IMR-90 (cell line): ENCODE measurements at regions not wholly inside any gene's neighbourhood (a gene's known extent, or its start where the extent isn't known, plus 50 kb on each side); places are given as distances from the start of the nearest gene placed in this dataset.

ENCODE experiments used
- ATAC-seq: fragments of 200-7000 bp; cut with Tn5 transposase; 2 replicates; pipeline ENCODE4 v1.9.1; 2020; ENCODE audit warnings: low read depth, mild to moderate bottlenecking, moderate library complexity
- BruUV-seq: library from RNA; stranded (reverse); fragments of 400-500 nt; replicated peaks from 2 replicates; lab custom pipeline; 2021; lab: Mats Ljungman, UMichigan
- CTCF ChIA-PET: fragments of 300-600 bp; formaldehyde crosslinking; extraction: SDS; loops from one replicate; lab custom pipeline; 2021; ENCODE audit warnings: antibody characterized with exemption; lab: Yijun Ruan, JAX
- POLR2A ChIA-PET: fragments of 300-600 bp; sonication (Branson Sonifier 250); formaldehyde crosslinking; loops from one replicate; lab custom pipeline; 2022; ENCODE audit warnings: antibody characterized with exemption; ENCODE audit not compliant: unreplicated experiment; lab: Charles Lee
- DNase-seq: peaks from one replicate; pipeline ENCODE4 v3.0.0; 2013
- H2AFZ ChIP-seq: replicated peaks from 2 replicates; pipeline ENCODE3; 2013; ENCODE audit warnings: low read length, mild to moderate bottlenecking; ENCODE audit not compliant: poor library complexity
- H2AK5ac ChIP-seq: 2 replicates; pipeline ENCODE4 v1.6.1; 2013; ENCODE audit warnings: low read depth, low read length, inconsistent platforms
- H2AK9ac ChIP-seq: replicated peaks from 2 replicates; pipeline ENCODE3; 2013; ENCODE audit warnings: mild to moderate bottlenecking, low read depth, low read length, moderate library complexity; ENCODE audit not compliant: poor library complexity
- H2BK120ac ChIP-seq: 2 replicates; pipeline ENCODE4 v1.6.1; 2013; ENCODE audit warnings: low read depth, low read length, inconsistent platforms
- H2BK15ac ChIP-seq: 3 replicates; pipeline ENCODE4 v1.6.1; 2013; ENCODE audit warnings: low read depth, low read length, inconsistent platforms
- H2BK20ac ChIP-seq: 2 replicates; pipeline ENCODE4 v1.6.1; 2013; ENCODE audit warnings: low read depth, mild to moderate bottlenecking, inconsistent platforms, low read length, moderate library complexity
- H2BK5ac ChIP-seq: 2 replicates; pipeline ENCODE4 v1.6.1; 2013; ENCODE audit warnings: mild to moderate bottlenecking, low read depth, low read length, inconsistent platforms; ENCODE audit not compliant: poor library complexity, severe bottlenecking
- H3K14ac ChIP-seq: replicated peaks from 2 replicates; pipeline ENCODE4 v1.6.1; 2013; ENCODE audit warnings: low read depth, low read length, inconsistent platforms
- H3K18ac ChIP-seq: 2 replicates; pipeline ENCODE4 v1.6.1; 2013; ENCODE audit warnings: low read depth, low read length, control low read depth
- H3K23ac ChIP-seq: 2 replicates; pipeline ENCODE4 v1.6.1; 2013; ENCODE audit warnings: low read depth, low read length, inconsistent platforms
- H3K27ac ChIP-seq: 2 replicates; pipeline ENCODE4 v1.5.1; 2013; ENCODE audit warnings: mild to moderate bottlenecking, control low read depth, low read length; ENCODE audit not compliant: insufficient read depth
- H3K27me3 ChIP-seq: 2 replicates; pipeline ENCODE4 v1.6.1; 2013; ENCODE audit warnings: low read length; ENCODE audit not compliant: control insufficient read depth, insufficient read depth
- H3K36me3 ChIP-seq: 2 replicates; pipeline ENCODE4 v1.6.1; 2013; ENCODE audit warnings: low read length, mixed read lengths; ENCODE audit not compliant: control insufficient read depth, insufficient read depth
- H3K4ac ChIP-seq: 2 replicates; pipeline ENCODE4 v1.6.1; 2013; ENCODE audit warnings: low read depth, low read length, inconsistent platforms
- H3K4me1 ChIP-seq: 2 replicates; pipeline ENCODE4 v1.6.1; 2013; ENCODE audit warnings: low read length, mixed read lengths; ENCODE audit not compliant: control insufficient read depth, insufficient read depth
- H3K4me2 ChIP-seq: 2 replicates; pipeline ENCODE4 v1.6.1; 2013; ENCODE audit warnings: low read depth, mild to moderate bottlenecking, control low read depth, low read length, moderate library complexity
- H3K4me3 ChIP-seq: 2 replicates; pipeline ENCODE4 v1.5.1; 2013; ENCODE audit warnings: low read depth, mild to moderate bottlenecking, control low read depth, low read length, moderate library complexity; ENCODE audit not compliant: insufficient read depth
- H3K56ac ChIP-seq: 2 replicates; pipeline ENCODE4 v1.6.1; 2013; ENCODE audit warnings: low read length, inconsistent platforms; ENCODE audit not compliant: insufficient read depth; ENCODE audit errors: extremely low read depth
- H3K79me1 ChIP-seq, 2 experiments: 2 replicates each; pipeline ENCODE4 v1.6.1; 2013; ENCODE audit warnings: low read length in 2 of 2, inconsistent platforms in 1 of 2, low read depth in 1 of 2
- H3K9ac ChIP-seq: 2 replicates; pipeline ENCODE4 v1.6.1; 2013; ENCODE audit warnings: low read depth, low read length, control low read depth
- H3K9me1 ChIP-seq: 2 replicates; pipeline ENCODE4 v1.6.1; 2013; ENCODE audit warnings: low read length, inconsistent platforms; ENCODE audit not compliant: insufficient read depth
- H3K9me3 ChIP-seq: 2 replicates; pipeline ENCODE4 v1.6.1; 2013; ENCODE audit warnings: low read length; ENCODE audit not compliant: control insufficient read depth, insufficient read depth
- H4K20me1 ChIP-seq: 2 replicates; pipeline ENCODE4 v1.6.1; 2013; ENCODE audit warnings: low read length, inconsistent platforms; ENCODE audit not compliant: insufficient read depth
- H4K5ac ChIP-seq: 2 replicates; pipeline ENCODE4 v1.6.1; 2013; ENCODE audit warnings: mild to moderate bottlenecking, low read depth, low read length, control low read depth
- H4K8ac ChIP-seq, 2 experiments: 2 replicates each; pipeline ENCODE4 v1.6.1; 2013; ENCODE audit warnings: low read depth in 2 of 2, low read length in 2 of 2, control low read depth in 1 of 2, inconsistent platforms in 1 of 2
- H4K91ac ChIP-seq: 2 replicates; pipeline ENCODE4 v1.6.1; 2013; ENCODE audit warnings: low read depth, low read length, inconsistent platforms; ENCODE audit not compliant: insufficient read depth
- RFX5 ChIP-seq: IDR thresholded peaks from 2 replicates; pipeline ENCODE4 v1.8.0; 2012; ENCODE audit warnings: low read depth, mild to moderate bottlenecking, low read length, moderate library complexity
- WGBS, 2 experiments: methylation state at CpG; one replicate each; pipeline versions ENCODE4 v1.1.5 to v1.1.7; 2013; ENCODE audit warnings: missing lambda C conversion rate in 2 of 2; ENCODE audit not compliant: insufficient read length in 1 of 2; ENCODE audit errors: extremely low coverage in 2 of 2; 5-methylcytosine and 5-hydroxymethylcytosine counted together
- dilution Hi-C: fragments of 300-500 bp; cut with HindIII; formaldehyde crosslinking; loops from one replicate; pipeline ENCODE4 v1.14.3; 2018; ENCODE audit warnings: low sequenced_read_pairs; ENCODE audit not compliant: unreplicated experiment
- in situ Hi-C: fragments of 300-500 bp; cut with MboI; formaldehyde crosslinking; loops from 3 replicates; pipeline ENCODE4 v1.14.3; 2019; ENCODE audit warnings: low sequenced_read_pairs, inconsistent platforms, mixed read lengths
- intact Hi-C: fragments of 100-400 bp; cut with micrococcal nuclease; formaldehyde crosslinking; loops from 2 replicates; pipeline ENCODE4 v1.10.0; 2022

- no peak for TF ChIP-seq RFX5
- no peaks in the 10 kb centered on the region for H3K9me1 ChIP-seq
- H3K56ac ChIP-seq = no peak overlapping the region
- no peak overlapping the region for H3K27ac ChIP-seq
- no peaks in the 10 kb centered on the region for H3K9me3 ChIP-seq
- H4K20me1 ChIP-seq = no peaks in the 10 kb centered on the region
- H3K9ac ChIP-seq = no peak overlapping the region
- H2BK120ac ChIP-seq = no peak overlapping the region
- in situ Hi-C loops = no loop called here
- no peak for ATAC-seq
- POLR2A ChIA-PET = no interaction called here
- H2AK9ac ChIP-seq = no peak overlapping the region
- no peak overlapping the region for H3K23ac ChIP-seq
- intact Hi-C loops = no loop called here
- no peak overlapping the region for H2BK15ac ChIP-seq
- H2BK5ac ChIP-seq = no peak overlapping the region
- no peak overlapping the region for H3K14ac ChIP-seq
- no peak overlapping the region for H3K4me2 ChIP-seq
- H4K5ac ChIP-seq = no peak overlapping the region
- H4K91ac ChIP-seq = no peak overlapping the region
- H3K4me3 ChIP-seq = no peak overlapping the region
- H3K4ac ChIP-seq = no peak overlapping the region
- H2BK20ac ChIP-seq = no peak overlapping the region
- dilution Hi-C loops = no loop called here
- H3K18ac ChIP-seq = no peak overlapping the region
- no peak overlapping the region for H4K8ac ChIP-seq
- no peak overlapping the region for H2AK5ac ChIP-seq
- no peaks in the 10 kb centered on the region for H3K4me1 ChIP-seq
- no TSS peak for BruUV-seq
- H3K36me3 ChIP-seq = no peaks in the 10 kb centered on the region
- CTCF ChIA-PET = interaction anchor here (0.6 kb wide), 1 partner anchor 10 kb away, joined by 3 read pairs; no protein-coding TSS in a partner anchor
- peaks cover 7% of the 10 kb centered on the region for H3K27me3 ChIP-seq
- no peaks in the 10 kb centered on the region for H3K79me1 ChIP-seq
- WGBS, 2 experiments = no CpG with 5 or more reads among the region's 2 CpGs
- H2AFZ ChIP-seq = no peak overlapping the region
- no peak for DNase-seq
Observed at GRCh38 chr4:159049780-159050375, 53.0 kb upstream of the RAPGEF2 start.
